ENCODE measurements at regions not wholly inside any gene's neighbourhood (a gene's known extent, or its start where the extent isn't known, plus 50 kb on each side); places are given as distances from the start of the nearest gene placed in this dataset.

DNA sequence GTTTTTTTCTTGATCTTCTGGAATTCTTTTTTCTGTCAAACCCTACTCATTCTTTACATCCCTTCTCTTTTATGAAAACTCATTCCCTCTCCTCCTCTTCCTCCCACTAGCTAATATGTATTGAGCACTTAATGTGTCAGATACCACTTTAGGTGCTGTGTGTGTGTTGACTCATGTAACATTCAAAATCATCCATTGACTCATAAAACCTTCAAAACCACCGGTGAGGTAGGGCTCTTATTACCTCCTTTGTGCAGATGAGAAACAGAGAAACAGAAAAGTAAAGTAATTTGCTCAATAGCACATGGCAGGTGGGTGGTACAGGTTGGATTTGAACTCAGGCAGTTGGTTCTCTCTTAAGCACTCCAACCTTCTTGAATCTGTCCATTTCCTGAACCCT is 136.3 kb upstream of the NEDD9 start:
- ChIA-PET POLR2A (no interaction called here), CTCF (interaction anchor here (1.0 to 5.7 kb wide), 6 partner anchors 8 to 127 kb away, joined by 4 to 43 read pairs (median 6); no protein-coding TSS in a partner anchor)
- peak; percentile 39 for DNase-seq (ENCODE audit: extremely low spot score)
- TF ChIP-seq CTCF (IDR thresholded peaks at IDR 0.05; ENCODE audit: control extremely low read depth, extremely low read depth, low read depth, missing control alignments), result no peak

DNA sequence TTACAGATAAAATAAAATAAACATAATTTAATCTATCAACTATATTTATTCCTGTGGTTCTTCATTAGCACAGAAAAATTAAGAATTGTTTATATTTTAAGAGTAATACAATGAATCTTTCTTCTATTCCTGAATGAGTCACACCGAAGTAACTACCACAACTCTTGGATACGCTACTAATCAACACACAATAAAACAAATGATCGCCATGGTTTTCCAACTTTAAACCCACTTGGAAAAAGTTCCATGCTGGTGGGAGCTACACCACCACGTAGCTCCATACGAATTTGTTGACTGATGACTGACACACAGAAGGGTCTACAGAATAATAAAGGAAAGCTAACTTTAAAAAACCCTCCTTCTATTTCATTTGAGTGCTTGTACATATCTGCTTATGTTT is 135.8 kb upstream of the NEDD9 start:
- no peak for TF ChIP-seq CTCF (IDR thresholded peaks at IDR 0.05; ENCODE audit: control extremely low read depth, extremely low read depth, low read depth, missing control alignments)
- POLR2A ChIA-PET, result no interaction called here
- CTCF ChIA-PET, result interaction anchor here (1.0 to 5.7 kb wide), 7 partner anchors 9 to 128 kb away, joined by 4 to 43 read pairs (median 7); no protein-coding TSS in a partner anchor
- DNase-seq (ENCODE audit: extremely low spot score), result no peak

GRCh38 chr6:11367638-11368199 is 135.3 kb upstream of the NEDD9 start:
- CTCF ChIA-PET, result interaction anchor here (1.0 to 5.7 kb wide), 7 partner anchors 9 to 128 kb away, joined by 4 to 43 read pairs (median 7); no protein-coding TSS in a partner anchor
- POLR2A ChIA-PET, result interaction anchor here (0.5 kb wide), 1 partner anchor 9 kb away, joined by 7 read pairs; no protein-coding TSS in a partner anchor
- TF ChIP-seq CTCF (IDR thresholded peaks at IDR 0.05; ENCODE audit: control extremely low read depth, extremely low read depth, low read depth, missing control alignments), result no peak
- DNase-seq (ENCODE audit: extremely low spot score), result no peak

- no peak for TF ChIP-seq CTCF (IDR thresholded peaks at IDR 0.05; ENCODE audit: control extremely low read depth, extremely low read depth, low read depth, missing control alignments)
- no peak for DNase-seq (ENCODE audit: extremely low spot score)
- CTCF ChIA-PET, result interaction anchor here (0.8 to 5.7 kb wide), 6 partner anchors 9 to 129 kb away, joined by 3 to 43 read pairs (median 7); no protein-coding TSS in a partner anchor
- POLR2A ChIA-PET, result interaction anchor here (0.5 to 1.6 kb wide), 3 partner anchors 9 to 93 kb away, joined by 3 to 7 read pairs (median 3); no protein-coding TSS in a partner anchor
These were observed 134.6 kb upstream of the NEDD9 start for GRCh38 chr6:11366934-11367637.

GRCh38 chr6:11366183-11366933 is 133.9 kb upstream of the NEDD9 start:
- DNase-seq (ENCODE audit: extremely low spot score), result peak; percentile 72
- POLR2A ChIA-PET, result interaction anchor here (1.0 to 1.6 kb wide), 2 partner anchors 14 to 94 kb away, joined by 3 read pairs; no protein-coding TSS in a partner anchor
- no peak for TF ChIP-seq CTCF (IDR thresholded peaks at IDR 0.05; ENCODE audit: control extremely low read depth, extremely low read depth, low read depth, missing control alignments)
- CTCF ChIA-PET, result interaction anchor here (0.8 to 5.7 kb wide), 6 partner anchors 9 to 130 kb away, joined by 3 to 43 read pairs (median 7); no protein-coding TSS in a partner anchor

GRCh38 chr6:11364971-11365397 is 132.5 kb upstream of the NEDD9 start:
- ChIA-PET CTCF (interaction anchor here (0.9 to 5.7 kb wide), 5 partner anchors 9 to 211 kb away, joined by 3 to 43 read pairs (median 5); no protein-coding TSS in a partner anchor), POLR2A (no interaction called here)
- TF ChIP-seq CTCF (IDR thresholded peaks at IDR 0.05; ENCODE audit: control extremely low read depth, extremely low read depth, low read depth, missing control alignments), result no peak
- no peak for DNase-seq (ENCODE audit: extremely low spot score)

Data from GM10248 (cell line).